NCI-H1105 (cell line): ENCODE measurements at regions not wholly inside any gene's neighbourhood (a gene's known extent, or its start where the extent isn't known, plus 50 kb on each side); places are given as distances from the start of the nearest gene placed in this dataset.

Experiments
- DNase-seq: peaks from one replicate; lab custom pipeline; 2025; lab: John Stamatoyannopoulos, UW

GRCh38 chr19:28884786-28885476 is 328.0 kb downstream of the UQCRFS1 start:
- no peak for DNase-seq

- no peak for DNase-seq
Measured at GRCh38 chr19:28883241-28883693, 329.7 kb downstream of the UQCRFS1 start.

GRCh38 chr19:28882818-28883217 is 330.1 kb downstream of the UQCRFS1 start:
- DNase-seq, result no peak

- no peak for DNase-seq
Measured at GRCh38 chr19:28881616-28882015, 331.3 kb downstream of the UQCRFS1 start.

- DNase-seq, result no peak
Measured at GRCh38 chr19:28880735-28881401, 332.1 kb downstream of the UQCRFS1 start.

- DNase-seq, result peak; percentile 69
Measured at GRCh38 chr19:28878862-28879566, 333.9 kb downstream of the UQCRFS1 start.

GRCh38 chr19:28876609-28877123 is 336.3 kb downstream of the UQCRFS1 start:
- no peak for DNase-seq

- peak; percentile 61 for DNase-seq
Measured at GRCh38 chr19:28874742-28875141, 338.2 kb downstream of the UQCRFS1 start.

- no peak for DNase-seq
Measured at GRCh38 chr19:28873301-28873700, 339.6 kb downstream of the UQCRFS1 start.

GRCh38 chr19:28871099-28871725 is 341.7 kb downstream of the UQCRFS1 start:
- DNase-seq, result no peak

GRCh38 chr19:28869459-28869858 is 343.5 kb downstream of the UQCRFS1 start:
- DNase-seq, result no peak

GRCh38 chr19:28868836-28869235 is 344.1 kb downstream of the UQCRFS1 start:
- no peak for DNase-seq

- no peak for DNase-seq
Measured at GRCh38 chr19:28867978-28868377, 345.0 kb downstream of the UQCRFS1 start.

- peak; percentile 67 for DNase-seq
Measured at GRCh38 chr19:28864577-28865042, 348.3 kb downstream of the UQCRFS1 start.

- peak; percentile 65 for DNase-seq
Measured at GRCh38 chr19:28864024-28864503, 348.9 kb downstream of the UQCRFS1 start.

GRCh38 chr19:28862238-28862637 is 350.7 kb downstream of the UQCRFS1 start:
- DNase-seq, result no peak

- no peak for DNase-seq
Measured at GRCh38 chr19:28859811-28860210, 353.1 kb downstream of the UQCRFS1 start.

GRCh38 chr19:28858933-28859332 is 354.0 kb downstream of the UQCRFS1 start:
- no peak for DNase-seq

GRCh38 chr19:28857967-28858366 is 355.0 kb downstream of the UQCRFS1 start:
- no peak for DNase-seq

- DNase-seq, result no peak
Measured at GRCh38 chr19:28855216-28855615, 357.7 kb downstream of the UQCRFS1 start.

- no peak for DNase-seq
Measured at GRCh38 chr19:28847468-28847867, 365.5 kb downstream of the UQCRFS1 start.
